Peyer's patch (tissue), 4 donors: ENCODE measurements at regions not wholly inside any gene's neighbourhood (a gene's known extent, or its start where the extent isn't known, plus 50 kb on each side); places are given as distances from the start of the nearest gene placed in this dataset.

Experiments used
- CTCF ChIP-seq, 6 experiments: fragments of 450-650 bp in 4 of 6; fragments of 200-600 bp in 2 of 6; sonication (generic) in 1 of 6; IDR thresholded peaks; one replicate each; pipeline ENCODE4 v1.5.1; 2017 to 2019; ENCODE audit warnings: antibody characterized with exemption in 6 of 6, mild to moderate bottlenecking in 3 of 6, moderate library complexity in 1 of 6
- POLR2A ChIP-seq, 2 donors: fragments of 450-650 bp; IDR thresholded peaks; one replicate each; pipeline ENCODE4 v1.5.1; 2017; ENCODE audit warnings: antibody characterized with exemption in 2 of 2, mild to moderate bottlenecking in 2 of 2, moderate library complexity in 2 of 2

GRCh38 chr4:181823645-181824044 is 419.6 kb upstream of the TENM3 start:
- TF ChIP-seq CTCF (IDR thresholded peaks at IDR 0.05) (no peak), POLR2A (IDR thresholded peaks at IDR 0.05) (no peak)
